ENCODE measurements at regions not wholly inside any gene's neighbourhood (a gene's known extent, or its start where the extent isn't known, plus 50 kb on each side); places are given as distances from the start of the nearest gene placed in this dataset.

DNA sequence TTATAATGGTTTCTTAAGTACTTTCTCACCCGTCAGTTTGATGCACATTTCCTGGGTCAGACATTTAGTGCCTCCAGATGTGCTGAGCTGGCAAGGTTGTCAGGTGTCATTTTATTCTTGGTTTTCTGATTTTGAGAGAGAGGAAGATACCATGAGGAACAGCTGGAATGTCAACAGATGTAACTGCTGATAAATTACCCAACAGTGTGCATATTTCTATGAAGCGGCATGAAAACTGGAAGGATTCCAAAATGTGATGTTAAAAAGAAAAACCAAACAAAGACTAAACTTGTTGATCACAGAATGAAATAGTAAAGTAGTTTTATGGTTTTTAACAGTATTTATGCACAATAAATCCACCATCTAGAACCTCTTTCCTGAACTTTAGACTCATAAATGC, 447.3 kb downstream of the HDGFL1 start:
- no peak overlapping the region for H2BK20ac ChIP-seq (ENCODE audit: low read depth, low read length, poor library complexity, severe bottlenecking)
- H3K9me3 ChIP-seq (ENCODE audit: control insufficient read depth, low read depth, low read length), result no peaks in the 10 kb centered on the region
- Mint-ChIP-seq H3K36me3 (ENCODE audit: insufficient read depth in 1 of 3, low read depth in 3 of 3) (no peaks in the 10 kb centered on the region), H3K27me3 (ENCODE audit: low read depth) (no peaks in the 10 kb centered on the region), H3K4me1 (peaks cover 17 to 19% of the 10 kb centered on the region in 2 experiments), H3K9me3 (no peaks in the 10 kb centered on the region), H3K4me3 (no peak overlapping the region), H3K27ac (no peak overlapping the region)
- H2BK5ac ChIP-seq (ENCODE audit: insufficient read length, low read length), result no peak overlapping the region
- no peak for DNase-seq
- H2BK12ac ChIP-seq (ENCODE audit: insufficient read length, low read depth, low read length), result no peak overlapping the region
- no peak overlapping the region for H3K14ac ChIP-seq (ENCODE audit: insufficient read depth, low read length)
- no CpG with 5 or more reads among the region's 2 CpGs for WGBS (ENCODE audit: extremely low coverage, insufficient read length, low lambda C conversion rate)
- no peak overlapping the region for H3K18ac ChIP-seq (ENCODE audit: insufficient read length, low read depth, low read length)
- no peak overlapping the region for H2BK15ac ChIP-seq (ENCODE audit: low read depth, low read length)
- H4K91ac ChIP-seq (ENCODE audit: insufficient read length, low read depth, low read length), result no peak overlapping the region
- H3K23me2 ChIP-seq (ENCODE audit: insufficient read length, low read depth, low read length, poor library complexity, severe bottlenecking), result no peaks in the 10 kb centered on the region
- no peak overlapping the region for H2BK120ac ChIP-seq (ENCODE audit: low read depth, low read length, poor library complexity, severe bottlenecking)
- no peak overlapping the region for H3K4me2 ChIP-seq (ENCODE audit: insufficient read depth, insufficient read length, low read length)
- no peak overlapping the region for H2AFZ ChIP-seq (ENCODE audit: low read length)
- no peak overlapping the region for H3K56ac ChIP-seq (ENCODE audit: insufficient read length, low read depth, low read length)
- H3K9ac ChIP-seq (ENCODE audit: extremely low read depth, insufficient read length, low read length), result no peak overlapping the region
- no peaks in the 10 kb centered on the region for H3K79me2 ChIP-seq (ENCODE audit: insufficient read depth, low read length)
- H4K5ac ChIP-seq (ENCODE audit: insufficient read length, low read depth, low read length), result no peak overlapping the region
- no peak overlapping the region for H3K4ac ChIP-seq (ENCODE audit: low read depth, low read length)
- H3K27ac ChIP-seq (ENCODE audit: insufficient read length, low read depth, low read length), result no peak overlapping the region
- no peak overlapping the region for H3K23ac ChIP-seq (ENCODE audit: insufficient read length, low read depth, low read length)
- peaks cover 5% of the 10 kb centered on the region; the same call in 1 of the 2 replicates for H3K4me1 ChIP-seq (ENCODE audit: insufficient read depth, low read length)
- H2AK5ac ChIP-seq (ENCODE audit: insufficient read length, low read length), result no peak overlapping the region
- H3K27me3 ChIP-seq (ENCODE audit: insufficient read depth, low read length), result no peaks in the 10 kb centered on the region
- TF ChIP-seq, protein P1, sequence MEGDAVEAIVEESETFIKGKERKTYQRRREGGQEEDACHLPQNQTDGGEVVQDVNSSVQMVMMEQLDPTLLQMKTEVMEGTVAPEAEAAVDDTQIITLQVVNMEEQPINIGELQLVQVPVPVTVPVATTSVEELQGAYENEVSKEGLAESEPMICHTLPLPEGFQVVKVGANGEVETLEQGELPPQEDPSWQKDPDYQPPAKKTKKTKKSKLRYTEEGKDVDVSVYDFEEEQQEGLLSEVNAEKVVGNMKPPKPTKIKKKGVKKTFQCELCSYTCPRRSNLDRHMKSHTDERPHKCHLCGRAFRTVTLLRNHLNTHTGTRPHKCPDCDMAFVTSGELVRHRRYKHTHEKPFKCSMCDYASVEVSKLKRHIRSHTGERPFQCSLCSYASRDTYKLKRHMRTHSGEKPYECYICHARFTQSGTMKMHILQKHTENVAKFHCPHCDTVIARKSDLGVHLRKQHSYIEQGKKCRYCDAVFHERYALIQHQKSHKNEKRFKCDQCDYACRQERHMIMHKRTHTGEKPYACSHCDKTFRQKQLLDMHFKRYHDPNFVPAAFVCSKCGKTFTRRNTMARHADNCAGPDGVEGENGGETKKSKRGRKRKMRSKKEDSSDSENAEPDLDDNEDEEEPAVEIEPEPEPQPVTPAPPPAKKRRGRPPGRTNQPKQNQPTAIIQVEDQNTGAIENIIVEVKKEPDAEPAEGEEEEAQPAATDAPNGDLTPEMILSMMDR (conservative IDR thresholded peaks at IDR 0.05), result no peak
- no peak overlapping the region for H3T11ph ChIP-seq (ENCODE audit: low read length)
- no peak overlapping the region for H4K8ac ChIP-seq (replicated peaks; ENCODE audit: insufficient read length, low read depth, low read length)
- no peaks in the 10 kb centered on the region for H4K20me1 ChIP-seq (ENCODE audit: control insufficient read depth, insufficient read depth, insufficient read length)
- H3K79me1 ChIP-seq (ENCODE audit: insufficient read depth, low read depth, low read length, poor library complexity, severe bottlenecking), result no peaks in the 10 kb centered on the region
